ENCODE measurements at regions not wholly inside any gene's neighbourhood (a gene's known extent, or its start where the extent isn't known, plus 50 kb on each side); places are given as distances from the start of the nearest gene placed in this dataset.

GRCh38 chr3:3927965-3928364 is 128.7 kb downstream of the LRRN1 start:
- TF ChIP-seq CTCF (IDR thresholded peaks at IDR 0.05) (no peak), POLR2A (IDR thresholded peaks at IDR 0.05) (no peak)

Data from right lobe of liver (tissue), 4 donors.